HEK293T (cell line): ENCODE measurements at regions not wholly inside any gene's neighbourhood (a gene's known extent, or its start where the extent isn't known, plus 50 kb on each side); places are given as distances from the start of the nearest gene placed in this dataset.

Source experiments
- CTCF ChIA-PET: fragments of 350-600 bp; formaldehyde crosslinking; extraction: SDS; loops from one replicate; lab custom pipeline; 2021; ENCODE audit warnings: antibody characterized with exemption, inconsistent platforms; lab: Yijun Ruan, JAX
- POLR2A ChIA-PET: fragments of 350-600 bp; formaldehyde crosslinking; extraction: SDS; loops from one replicate; lab custom pipeline; 2020; ENCODE audit warnings: antibody characterized with exemption, inconsistent platforms; lab: Yijun Ruan, JAX
- DNase-seq: peaks from one replicate; pipeline ENCODE4 v3.0.0; 2012; ENCODE audit warnings: mixed read lengths; ENCODE audit errors: extremely low spot score
- ARNT ChIP-seq: fragments of 450-650 bp; IDR thresholded peaks from 2 replicates; pipeline ENCODE4 v1.6.1; 2017; ENCODE audit warnings: mild to moderate bottlenecking
- BHLHE40 ChIP-seq: fragments of 450-650 bp; IDR thresholded peaks from 2 replicates; pipeline ENCODE4 v1.6.1; 2016; ENCODE audit warnings: mild to moderate bottlenecking, moderate library complexity, borderline replicate concordance
- CTBP1 ChIP-seq: fragments of 450-650 bp; IDR thresholded peaks from 2 replicates; pipeline ENCODE4 v1.6.1; 2016; ENCODE audit warnings: borderline replicate concordance
- ELF4 ChIP-seq: fragments of 450-650 bp; IDR thresholded peaks from 2 replicates; pipeline ENCODE4 v1.6.1; 2017; ENCODE audit warnings: antibody characterized with exemption
- FOXA1 ChIP-seq: fragments of 450-650 bp; IDR thresholded peaks from 2 replicates; pipeline ENCODE4 v1.6.1; 2016; ENCODE audit warnings: mild to moderate bottlenecking
- FOXK2 ChIP-seq: fragments of 450-650 bp; IDR thresholded peaks from 2 replicates; pipeline ENCODE4 v1.6.1; 2016; ENCODE audit warnings: mild to moderate bottlenecking
- FOXM1 ChIP-seq: fragments of 450-650 bp; IDR thresholded peaks from 2 replicates; pipeline ENCODE4 v1.6.1; 2017; ENCODE audit warnings: mild to moderate bottlenecking, borderline replicate concordance
- HDGF ChIP-seq: fragments of 450-650 bp; IDR thresholded peaks from 2 replicates; pipeline ENCODE4 v1.6.1; 2017; ENCODE audit warnings: antibody characterized with exemption, borderline replicate concordance
- L3MBTL2 ChIP-seq: fragments of 450-650 bp; conservative IDR thresholded peaks from 2 replicates; pipeline ENCODE4 v1.6.1; 2016; ENCODE audit warnings: mild to moderate bottlenecking
- LEF1 ChIP-seq: fragments of 450-650 bp; IDR thresholded peaks from 2 replicates; pipeline ENCODE4 v1.6.1; 2017; ENCODE audit warnings: mild to moderate bottlenecking, borderline replicate concordance
- NFRKB ChIP-seq: fragments of 450-650 bp; IDR thresholded peaks from 2 replicates; pipeline ENCODE4 v1.6.1; 2016; ENCODE audit warnings: mild to moderate bottlenecking, moderate library complexity
- PKNOX1 ChIP-seq: fragments of 450-650 bp; IDR thresholded peaks from 2 replicates; pipeline ENCODE4 v1.6.1; 2016
- SP1 ChIP-seq: fragments of 450-650 bp; IDR thresholded peaks from 2 replicates; pipeline ENCODE4 v1.6.1; 2017
- SUZ12 ChIP-seq: fragments of 450-650 bp; IDR thresholded peaks from 2 replicates; pipeline ENCODE4 v1.6.1; 2016; ENCODE audit warnings: mild to moderate bottlenecking
- TARDBP ChIP-seq: fragments of 450-650 bp; IDR thresholded peaks from 2 replicates; pipeline ENCODE4 v1.6.1; 2016
- ZNF384 ChIP-seq: fragments of 450-650 bp; IDR thresholded peaks from 2 replicates; pipeline ENCODE4 v1.6.1; 2016

- CTCF ChIA-PET, result interaction anchor here (0.6 kb wide), 1 partner anchor 153 kb away, joined by 6 read pairs; no protein-coding TSS in a partner anchor
- TF ChIP-seq FOXM1, result no peak
- TF ChIP-seq CTBP1, result no peak
- TF ChIP-seq PKNOX1, result no peak
- TF ChIP-seq NFRKB, result no peak
- TF ChIP-seq LEF1, result no peak
- TF ChIP-seq SP1, result no peak
- no peak for TF ChIP-seq ARNT
- no peak for TF ChIP-seq ELF4
- TF ChIP-seq HDGF, result no peak
- no peak for TF ChIP-seq TARDBP
- TF ChIP-seq BHLHE40, result no peak
- TF ChIP-seq FOXK2, result no peak
- TF ChIP-seq ZNF384, result no peak
- no peak for TF ChIP-seq L3MBTL2
- TF ChIP-seq FOXA1, result no peak
- TF ChIP-seq SUZ12, result no peak
Observed at GRCh38 chr2:15714609-15715008, 122.9 kb downstream of the DDX1 start.

GRCh38 chr2:15715596-15715995, 123.9 kb downstream of the DDX1 start:
- DNase-seq, result no peak
- CTCF ChIA-PET, result no interaction called here
- POLR2A ChIA-PET, result no interaction called here
- TF ChIP-seq NFRKB, result no peak
- no peak for TF ChIP-seq BHLHE40
- no peak for TF ChIP-seq SP1
- no peak for TF ChIP-seq SUZ12
- TF ChIP-seq L3MBTL2, result no peak
- TF ChIP-seq ELF4, result no peak
- no peak for TF ChIP-seq ARNT
- TF ChIP-seq TARDBP, result no peak
- TF ChIP-seq CTBP1, result no peak
- no peak for TF ChIP-seq HDGF

More at GRCh38 chr2:15714609-15715008, 122.9 kb downstream of the DDX1 start:
- no peak for DNase-seq
- POLR2A ChIA-PET, result no interaction called here

- CTCF ChIA-PET, result no interaction called here
- no peak for DNase-seq
- POLR2A ChIA-PET, result interaction anchor here (1.3 kb wide), 1 partner anchor 12 kb away, joined by 3 read pairs; no protein-coding TSS in a partner anchor
- TF ChIP-seq FOXK2, result no peak
- TF ChIP-seq PKNOX1, result no peak
- no peak for TF ChIP-seq HDGF
- TF ChIP-seq NFRKB, result no peak
- no peak for TF ChIP-seq SP1
- no peak for TF ChIP-seq FOXA1
- TF ChIP-seq CTBP1, result no peak
- no peak for TF ChIP-seq L3MBTL2
- no peak for TF ChIP-seq FOXM1
- TF ChIP-seq ZNF384, result no peak
- TF ChIP-seq ELF4, result no peak
- no peak for TF ChIP-seq ARNT
- TF ChIP-seq TARDBP, result no peak
- TF ChIP-seq BHLHE40, result no peak
- no peak for TF ChIP-seq SUZ12
- TF ChIP-seq LEF1, result no peak
Observed at GRCh38 chr2:15718103-15718943, 126.7 kb downstream of the DDX1 start.

GRCh38 chr2:15718944-15719323, 127.3 kb downstream of the DDX1 start:
- POLR2A ChIA-PET, result interaction anchor here (1.3 kb wide), 1 partner anchor 11 kb away, joined by 3 read pairs; no protein-coding TSS in a partner anchor
- no peak for TF ChIP-seq ZNF384
- no peak for TF ChIP-seq HDGF
- TF ChIP-seq FOXA1, result no peak
- TF ChIP-seq SUZ12, result no peak
- TF ChIP-seq BHLHE40, result no peak
- TF ChIP-seq SP1, result no peak
- no peak for TF ChIP-seq FOXK2
- TF ChIP-seq CTBP1, result no peak
- no peak for TF ChIP-seq FOXM1
- no peak for TF ChIP-seq LEF1
- DNase-seq, result no peak
- CTCF ChIA-PET, result no interaction called here

- no peak for DNase-seq
- no peak for TF ChIP-seq ELF4
- no peak for TF ChIP-seq ARNT
- TF ChIP-seq L3MBTL2, result no peak
- TF ChIP-seq SUZ12, result no peak
- TF ChIP-seq LEF1, result no peak
- no peak for TF ChIP-seq FOXA1
- no peak for TF ChIP-seq BHLHE40
- no peak for TF ChIP-seq FOXK2
- no peak for TF ChIP-seq PKNOX1
- CTCF ChIA-PET, result no interaction called here
- POLR2A ChIA-PET, result interaction anchor here (1.3 kb wide), 1 partner anchor 10 kb away, joined by 3 read pairs; no protein-coding TSS in a partner anchor
Observed at GRCh38 chr2:15719566-15720313, 128.1 kb downstream of the DDX1 start.
